SK-N-SH treated with all-trans-retinoic acid at 6 μM for 48 hours (cell line): ENCODE measurements at regions not wholly inside any gene's neighbourhood (a gene's known extent, or its start where the extent isn't known, plus 50 kb on each side); places are given as distances from the start of the nearest gene placed in this dataset.

Source experiments
- BACH2 ChIP-seq: fragments of 250-450 bp; sonication (Bioruptor Pico); IDR thresholded peaks from 2 replicates; pipeline ENCODE4 v1.9.0; 2021; ENCODE audit warnings: mild to moderate bottlenecking, borderline replicate concordance
- RARB ChIP-seq: fragments of 250-450 bp; sonication (Bioruptor Pico); IDR thresholded peaks from 2 replicates; pipeline ENCODE4 v1.8.0; 2021; ENCODE audit warnings: mild to moderate bottlenecking, moderate library complexity
- SNAI2 ChIP-seq: fragments of 250-450 bp; sonication (Bioruptor Pico); IDR thresholded peaks from 2 replicates; pipeline ENCODE4 v1.5.0; 2020; ENCODE audit warnings: mild to moderate bottlenecking, moderate library complexity
- TF ChIP-seq, protein P1 (sequence below): fragments of 250-450 bp; sonication (Bioruptor Pico); IDR thresholded peaks from 2 replicates; pipeline ENCODE4 v1.5.1; 2020; ENCODE audit warnings: low read depth, mild to moderate bottlenecking, moderate library complexity

DNA sequence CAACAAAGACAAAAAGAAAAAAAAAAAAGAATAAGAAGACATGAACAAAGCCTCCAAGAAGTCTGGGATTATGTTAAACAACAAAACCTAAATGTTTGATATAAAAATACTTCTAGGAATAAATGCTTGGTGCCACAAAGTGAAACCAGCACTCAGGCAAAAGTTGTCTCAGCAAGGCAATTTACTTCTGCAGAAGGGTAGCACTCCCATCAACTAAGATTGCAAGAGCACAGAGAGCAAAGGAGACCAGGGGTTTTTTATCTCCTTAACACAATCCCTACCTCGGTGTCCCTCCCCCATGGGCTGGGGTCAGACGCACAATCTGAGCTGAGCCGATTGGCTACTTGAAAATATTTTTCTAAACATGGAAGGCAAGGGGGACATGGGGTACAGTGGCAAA is 381.3 kb upstream of the SLC24A2 start:
- no peak for TF ChIP-seq SNAI2 (CRISPR knock-in tag)
- TF ChIP-seq RARB (CRISPR knock-in tag): no peak
- no peak for TF ChIP-seq BACH2
- TF ChIP-seq, protein P1, sequence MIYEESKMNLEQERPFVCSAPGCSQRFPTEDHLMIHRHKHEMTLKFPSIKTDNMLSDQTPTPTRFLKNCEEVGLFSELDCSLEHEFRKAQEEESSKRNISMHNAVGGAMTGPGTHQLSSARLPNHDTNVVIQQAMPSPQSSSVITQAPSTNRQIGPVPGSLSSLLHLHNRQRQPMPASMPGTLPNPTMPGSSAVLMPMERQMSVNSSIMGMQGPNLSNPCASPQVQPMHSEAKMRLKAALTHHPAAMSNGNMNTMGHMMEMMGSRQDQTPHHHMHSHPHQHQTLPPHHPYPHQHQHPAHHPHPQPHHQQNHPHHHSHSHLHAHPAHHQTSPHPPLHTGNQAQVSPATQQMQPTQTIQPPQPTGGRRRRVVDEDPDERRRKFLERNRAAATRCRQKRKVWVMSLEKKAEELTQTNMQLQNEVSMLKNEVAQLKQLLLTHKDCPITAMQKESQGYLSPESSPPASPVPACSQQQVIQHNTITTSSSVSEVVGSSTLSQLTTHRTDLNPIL (CRISPR knock-in tag): no peak
